ENCODE measurements at regions not wholly inside any gene's neighbourhood (a gene's known extent, or its start where the extent isn't known, plus 50 kb on each side); places are given as distances from the start of the nearest gene placed in this dataset.
"Not testable (repeated sequence)": the region's sequence is repeated elsewhere in the genome, so short reads cannot be mapped to it uniquely, and the experiment has no call there.

GRCh38 chr5:166123717-166124116 lies 2167.7 kb upstream of the WWC1 start:
- WGBS (ENCODE audit: extremely low coverage, insufficient coverage, insufficient read length): no CpG with 5 or more reads among the region's 4 CpGs
- Histone ChIP-seq H3K36me3 (ENCODE audit: control insufficient read depth in 1 of 2, insufficient read depth in 2 of 2, low read length in 2 of 2) (no peaks in the 10 kb centered on the region), H3K4me1 (ENCODE audit: control insufficient read depth in 1 of 2, insufficient read depth in 2 of 2, low read length in 2 of 2) (no peaks in the 10 kb centered on the region), H3K4me2 (ENCODE audit: low read length) (no peak overlapping the region), H3K27me3 (ENCODE audit: insufficient read depth, low read length) (no peaks in the 10 kb centered on the region), H3K79me1 (ENCODE audit: low read length) (no peaks in the 10 kb centered on the region), H2BK12ac (ENCODE audit: low read length) (no peak overlapping the region), H3K23ac (ENCODE audit: low read length) (no peak overlapping the region), H3K18ac (ENCODE audit: low read length) (no peak overlapping the region), H3K4ac (ENCODE audit: low read depth, low read length) (no peak overlapping the region), H3K9me3 (ENCODE audit: insufficient read depth, low read depth, low read length) (peaks cover 3% of the 10 kb centered on the region), H3K14ac (ENCODE audit: low read length) (no peak overlapping the region), H3K27ac (ENCODE audit: low read depth, low read length) (no peak overlapping the region), H3K9ac (ENCODE audit: low read length) (no peak overlapping the region), H4K91ac (ENCODE audit: low read depth, low read length) (no peak overlapping the region), H3K79me2 (ENCODE audit: control insufficient read depth, insufficient read depth, low read length, poor library complexity) (no peaks in the 10 kb centered on the region), H2BK5ac (ENCODE audit: low read depth, low read length, poor library complexity) (no peak overlapping the region), H4K8ac (ENCODE audit: low read depth, low read length) (no peak overlapping the region), H2AK5ac (ENCODE audit: low read length) (no peak overlapping the region), H2AFZ (ENCODE audit: insufficient read depth, low read length, poor library complexity) (no peak overlapping the region), H3K4me3 (ENCODE audit: low read depth, low read length) (no peak overlapping the region), H2BK120ac (ENCODE audit: insufficient read depth, low read length, poor library complexity) (no peak overlapping the region), H4K12ac (ENCODE audit: low read depth, low read length) (no peak overlapping the region)
- DNase-seq: no peak

- H2BK12ac ChIP-seq (ENCODE audit: low read length): no peak overlapping the region
- H3K18ac ChIP-seq (ENCODE audit: low read length): no peak overlapping the region
- peaks cover 3% of the 10 kb centered on the region for H3K9me3 ChIP-seq (ENCODE audit: insufficient read depth, low read depth, low read length)
- no peaks in the 10 kb centered on the region for H3K79me1 ChIP-seq (ENCODE audit: low read length)
- H2AFZ ChIP-seq (ENCODE audit: insufficient read depth, low read length, poor library complexity): no peak overlapping the region
- no peak for DNase-seq
- H3K4ac ChIP-seq (ENCODE audit: low read depth, low read length): no peak overlapping the region
- no peak overlapping the region for H4K8ac ChIP-seq (ENCODE audit: low read depth, low read length)
- H3K23ac ChIP-seq (ENCODE audit: low read length): no peak overlapping the region
- H3K9ac ChIP-seq (ENCODE audit: low read length): no peak overlapping the region
- no peaks in the 10 kb centered on the region for H3K4me1 ChIP-seq (ENCODE audit: control insufficient read depth in 1 of 2, insufficient read depth in 2 of 2, low read length in 2 of 2)
- no peak overlapping the region for H3K27ac ChIP-seq (ENCODE audit: low read depth, low read length)
- no peaks in the 10 kb centered on the region for H3K79me2 ChIP-seq (ENCODE audit: control insufficient read depth, insufficient read depth, low read length, poor library complexity)
- H2BK5ac ChIP-seq (ENCODE audit: low read depth, low read length, poor library complexity): no peak overlapping the region
- no peak overlapping the region for H2BK120ac ChIP-seq (ENCODE audit: insufficient read depth, low read length, poor library complexity)
- no peak overlapping the region for H3K4me3 ChIP-seq (ENCODE audit: low read depth, low read length)
- no peaks in the 10 kb centered on the region for H3K27me3 ChIP-seq (ENCODE audit: insufficient read depth, low read length)
- no CpG with 5 or more reads among the region's 10 CpGs for WGBS (ENCODE audit: extremely low coverage, insufficient coverage, insufficient read length)
- no peak overlapping the region for H2AK5ac ChIP-seq (ENCODE audit: low read length)
- no peak overlapping the region for H3K4me2 ChIP-seq (ENCODE audit: low read length)
- H4K91ac ChIP-seq (ENCODE audit: low read depth, low read length): no peak overlapping the region
- no peak overlapping the region for H3K14ac ChIP-seq (ENCODE audit: low read length)
- no peaks in the 10 kb centered on the region for H3K36me3 ChIP-seq (ENCODE audit: control insufficient read depth in 1 of 2, insufficient read depth in 2 of 2, low read length in 2 of 2)
- no peak overlapping the region for H4K12ac ChIP-seq (ENCODE audit: low read depth, low read length)
Observed at GRCh38 chr5:166127766-166128570, 2163.5 kb upstream of the WWC1 start.

GRCh38 chr5:166145107-166145506 lies 2146.3 kb upstream of the WWC1 start:
- not testable (repeated sequence) for H3K79me2 ChIP-seq (ENCODE audit: control insufficient read depth, insufficient read depth, low read length, poor library complexity); H2AK5ac ChIP-seq (ENCODE audit: low read length); H3K36me3 ChIP-seq (ENCODE audit: control insufficient read depth in 1 of 2, insufficient read depth in 2 of 2, low read length in 2 of 2); H3K79me1 ChIP-seq (ENCODE audit: low read length); H2BK12ac ChIP-seq (ENCODE audit: low read length); H2BK120ac ChIP-seq (ENCODE audit: insufficient read depth, low read length, poor library complexity); H3K18ac ChIP-seq (ENCODE audit: low read length); H3K27me3 ChIP-seq (ENCODE audit: insufficient read depth, low read length); H2AFZ ChIP-seq (ENCODE audit: insufficient read depth, low read length, poor library complexity); H2BK5ac ChIP-seq (ENCODE audit: low read depth, low read length, poor library complexity); H3K9ac ChIP-seq (ENCODE audit: low read length); H3K23ac ChIP-seq (ENCODE audit: low read length); H4K91ac ChIP-seq (ENCODE audit: low read depth, low read length); H3K14ac ChIP-seq (ENCODE audit: low read length); H3K4ac ChIP-seq (ENCODE audit: low read depth, low read length); H3K4me2 ChIP-seq (ENCODE audit: low read length); H4K8ac ChIP-seq (ENCODE audit: low read depth, low read length); H4K12ac ChIP-seq (ENCODE audit: low read depth, low read length); H3K9me3 ChIP-seq (ENCODE audit: insufficient read depth, low read depth, low read length); DNase-seq; H3K4me1 ChIP-seq (ENCODE audit: control insufficient read depth in 1 of 2, insufficient read depth in 2 of 2, low read length in 2 of 2); H3K4me3 ChIP-seq (ENCODE audit: low read depth, low read length); H3K27ac ChIP-seq (ENCODE audit: low read depth, low read length)
- no CpG with 5 or more reads among the region's 17 CpGs for WGBS (ENCODE audit: extremely low coverage, insufficient coverage, insufficient read length)

GRCh38 chr5:166163996-166164610 lies 2127.3 kb upstream of the WWC1 start:
- Histone ChIP-seq H4K12ac (ENCODE audit: low read depth, low read length) (no peak overlapping the region), H3K27me3 (ENCODE audit: insufficient read depth, low read length) (no peaks in the 10 kb centered on the region), H3K4me3 (ENCODE audit: low read depth, low read length) (no peak overlapping the region), H3K4me2 (ENCODE audit: low read length) (no peak overlapping the region), H3K9ac (ENCODE audit: low read length) (no peak overlapping the region), H3K18ac (ENCODE audit: low read length) (no peak overlapping the region), H2AK5ac (ENCODE audit: low read length) (no peak overlapping the region), H3K14ac (ENCODE audit: low read length) (no peak overlapping the region), H2BK5ac (ENCODE audit: low read depth, low read length, poor library complexity) (no peak overlapping the region), H3K79me2 (ENCODE audit: control insufficient read depth, insufficient read depth, low read length, poor library complexity) (no peaks in the 10 kb centered on the region), H3K36me3 (ENCODE audit: control insufficient read depth in 1 of 2, insufficient read depth in 2 of 2, low read length in 2 of 2) (no peaks in the 10 kb centered on the region), H2BK12ac (ENCODE audit: low read length) (no peak overlapping the region), H3K23ac (ENCODE audit: low read length) (no peak overlapping the region), H3K79me1 (ENCODE audit: low read length) (no peaks in the 10 kb centered on the region), H2AFZ (ENCODE audit: insufficient read depth, low read length, poor library complexity) (no peak overlapping the region), H2BK120ac (ENCODE audit: insufficient read depth, low read length, poor library complexity) (no peak overlapping the region), H3K27ac (ENCODE audit: low read depth, low read length) (no peak overlapping the region), H4K91ac (ENCODE audit: low read depth, low read length) (no peak overlapping the region), H3K9me3 (ENCODE audit: insufficient read depth, low read depth, low read length) (no peaks in the 10 kb centered on the region), H4K8ac (ENCODE audit: low read depth, low read length) (no peak overlapping the region), H3K4me1 (ENCODE audit: control insufficient read depth in 1 of 2, insufficient read depth in 2 of 2, low read length in 2 of 2) (no peaks in the 10 kb centered on the region), H3K4ac (ENCODE audit: low read depth, low read length) (no peak overlapping the region)
- WGBS (ENCODE audit: extremely low coverage, insufficient coverage, insufficient read length): no CpG with 5 or more reads among the region's 3 CpGs
- no peak for DNase-seq

All from trophoblast cell (in vitro differentiated cells and primary cell).